Neural progenitor cell (in vitro differentiated cells): ENCODE measurements at regions not wholly inside any gene's neighbourhood (a gene's known extent, or its start where the extent isn't known, plus 50 kb on each side); places are given as distances from the start of the nearest gene placed in this dataset.

Source experiments
- EZH2 ChIP-seq: fragments of 200-600 bp; sonication (generic); IDR thresholded peaks from 2 replicates; pipeline ENCODE4 v1.6.1; 2017; ENCODE audit warnings: antibody characterized with exemption, mild to moderate bottlenecking, moderate library complexity
- EZH2phosphoT487 ChIP-seq: fragments of 200-600 bp; sonication (generic); IDR thresholded peaks from 2 replicates; pipeline ENCODE4 v1.6.1; 2017; ENCODE audit warnings: antibody characterized with exemption
- TF ChIP-seq, protein P1 (sequence below): fragments of 200-600 bp; sonication (generic); IDR thresholded peaks from 2 replicates; pipeline ENCODE4 v1.5.1; 2017; ENCODE audit warnings: antibody characterized with exemption, mild to moderate bottlenecking

DNA sequence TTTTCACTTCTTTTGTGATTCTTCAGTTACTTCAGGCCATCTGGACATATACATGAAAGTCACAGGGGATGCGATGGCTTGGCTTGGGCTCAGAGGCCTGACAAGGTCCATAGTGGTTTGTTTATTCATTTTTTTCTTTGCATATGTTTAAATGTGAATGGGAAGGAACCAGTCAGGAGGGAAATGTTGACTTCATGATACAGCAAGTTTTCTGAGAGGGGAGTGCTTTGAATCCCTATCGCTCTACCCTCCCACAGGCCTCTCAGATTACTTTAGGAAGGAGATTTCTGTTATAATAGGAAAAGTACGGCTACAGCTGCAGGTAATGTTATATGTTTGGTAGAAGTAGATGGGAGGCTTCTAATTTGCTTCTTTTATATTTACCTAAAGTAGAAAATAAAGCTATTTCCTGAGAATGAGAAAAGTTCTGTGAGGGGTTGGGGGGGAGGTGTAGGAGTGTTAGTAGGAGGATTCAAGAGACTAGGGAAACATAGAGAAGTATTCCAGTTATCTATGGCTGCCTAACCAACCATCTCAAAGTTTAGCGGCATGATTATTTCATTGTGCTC, 322.9 kb downstream of the RAPGEF2 start:
- no peak for TF ChIP-seq EZH2phosphoT487
- TF ChIP-seq, protein P1, sequence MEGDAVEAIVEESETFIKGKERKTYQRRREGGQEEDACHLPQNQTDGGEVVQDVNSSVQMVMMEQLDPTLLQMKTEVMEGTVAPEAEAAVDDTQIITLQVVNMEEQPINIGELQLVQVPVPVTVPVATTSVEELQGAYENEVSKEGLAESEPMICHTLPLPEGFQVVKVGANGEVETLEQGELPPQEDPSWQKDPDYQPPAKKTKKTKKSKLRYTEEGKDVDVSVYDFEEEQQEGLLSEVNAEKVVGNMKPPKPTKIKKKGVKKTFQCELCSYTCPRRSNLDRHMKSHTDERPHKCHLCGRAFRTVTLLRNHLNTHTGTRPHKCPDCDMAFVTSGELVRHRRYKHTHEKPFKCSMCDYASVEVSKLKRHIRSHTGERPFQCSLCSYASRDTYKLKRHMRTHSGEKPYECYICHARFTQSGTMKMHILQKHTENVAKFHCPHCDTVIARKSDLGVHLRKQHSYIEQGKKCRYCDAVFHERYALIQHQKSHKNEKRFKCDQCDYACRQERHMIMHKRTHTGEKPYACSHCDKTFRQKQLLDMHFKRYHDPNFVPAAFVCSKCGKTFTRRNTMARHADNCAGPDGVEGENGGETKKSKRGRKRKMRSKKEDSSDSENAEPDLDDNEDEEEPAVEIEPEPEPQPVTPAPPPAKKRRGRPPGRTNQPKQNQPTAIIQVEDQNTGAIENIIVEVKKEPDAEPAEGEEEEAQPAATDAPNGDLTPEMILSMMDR, result no peak
- TF ChIP-seq EZH2, result no peak
